ENCODE measurements at regions not wholly inside any gene's neighbourhood (a gene's known extent, or its start where the extent isn't known, plus 50 kb on each side); places are given as distances from the start of the nearest gene placed in this dataset.

GRCh38 chr1:14482784-14483450, 115.6 kb upstream of the KAZN start:
- no peak for TF ChIP-seq CTCF (IDR thresholded peaks at IDR 0.05)
- H3K27ac ChIP-seq = no peak overlapping the region
- H3K4me1 ChIP-seq (ENCODE audit: control insufficient read depth in 1 of 2, low read depth in 2 of 2) = peaks cover 9 to 17% of the 10 kb centered on the region in 2 donors

GRCh38 chr1:14485285-14485684, 113.2 kb upstream of the KAZN start:
- H3K27ac ChIP-seq = no peak overlapping the region
- no peak for TF ChIP-seq CTCF (IDR thresholded peaks at IDR 0.05)
- H3K4me3 ChIP-seq = no peak overlapping the region
- no peaks in the 10 kb centered on the region for H3K27me3 ChIP-seq (replicated peaks; ENCODE audit: insufficient read depth)
- H3K4me1 ChIP-seq (ENCODE audit: control insufficient read depth in 1 of 2, low read depth in 2 of 2) = peaks cover 9 to 21% of the 10 kb centered on the region in 2 donors
- DNase-seq (ENCODE audit: low spot score) = no peak
- no peaks in the 10 kb centered on the region for H3K36me3 ChIP-seq
- H3K9me3 ChIP-seq = no peaks in the 10 kb centered on the region
- no peak for ATAC-seq (ENCODE audit: insufficient number of reproducible peaks, low FRiP score, low read depth)

More at GRCh38 chr1:14482784-14483450, 115.6 kb upstream of the KAZN start:
- no peaks in the 10 kb centered on the region for H3K9me3 ChIP-seq
- no peaks in the 10 kb centered on the region for H3K36me3 ChIP-seq
- no peak overlapping the region for H3K4me3 ChIP-seq
- no peaks in the 10 kb centered on the region for H3K27me3 ChIP-seq (replicated peaks; ENCODE audit: insufficient read depth)
- ATAC-seq (ENCODE audit: insufficient number of reproducible peaks, low FRiP score, low read depth) (no peak), DNase-seq (ENCODE audit: low spot score) (no peak)

GRCh38 chr1:14486401-14487201, 111.9 kb upstream of the KAZN start:
- Histone ChIP-seq H3K4me3 (no peak overlapping the region), H3K27me3 (replicated peaks; ENCODE audit: insufficient read depth) (no peaks in the 10 kb centered on the region), H3K27ac (no peak overlapping the region), H3K36me3 (no peaks in the 10 kb centered on the region), H3K9me3 (no peaks in the 10 kb centered on the region), H3K4me1 (ENCODE audit: control insufficient read depth in 1 of 2, low read depth in 2 of 2) (peaks cover 9 to 21% of the 10 kb centered on the region in 2 donors)
- ATAC-seq (ENCODE audit: insufficient number of reproducible peaks, low FRiP score, low read depth) (peak; percentile 28), DNase-seq (ENCODE audit: low spot score) (no peak)
- TF ChIP-seq CTCF (IDR thresholded peaks at IDR 0.05) = no peak

GRCh38 chr1:14487671-14488070, 110.8 kb upstream of the KAZN start:
- Histone ChIP-seq H3K4me1 (ENCODE audit: control insufficient read depth in 1 of 2, low read depth in 2 of 2) (peaks cover 9 to 21% of the 10 kb centered on the region in 2 donors), H3K4me3 (no peak overlapping the region), H3K27me3 (replicated peaks; ENCODE audit: insufficient read depth) (no peaks in the 10 kb centered on the region), H3K9me3 (no peaks in the 10 kb centered on the region), H3K36me3 (no peaks in the 10 kb centered on the region), H3K27ac (no peak overlapping the region)
- TF ChIP-seq CTCF (IDR thresholded peaks at IDR 0.05) = no peak
- no peak for DNase-seq (ENCODE audit: low spot score)
- no peak for ATAC-seq (ENCODE audit: insufficient number of reproducible peaks, low FRiP score, low read depth)

GRCh38 chr1:14494911-14495310, 103.6 kb upstream of the KAZN start:
- no peak overlapping the region for H3K4me3 ChIP-seq
- DNase-seq (ENCODE audit: low spot score) = no peak
- H3K9me3 ChIP-seq = no peaks in the 10 kb centered on the region
- H3K27ac ChIP-seq = no peak overlapping the region
- no peaks in the 10 kb centered on the region for H3K36me3 ChIP-seq
- no peaks in the 10 kb centered on the region for H3K27me3 ChIP-seq (replicated peaks; ENCODE audit: insufficient read depth)
- no peak for TF ChIP-seq CTCF (IDR thresholded peaks at IDR 0.05)
- ATAC-seq (ENCODE audit: insufficient number of reproducible peaks, low FRiP score, low read depth) = no peak
- no peaks in the 10 kb centered on the region for H3K4me1 ChIP-seq (ENCODE audit: control insufficient read depth in 1 of 2, low read depth in 2 of 2)
